HCT116 (cell line): ENCODE measurements at regions not wholly inside any gene's neighbourhood (a gene's known extent, or its start where the extent isn't known, plus 50 kb on each side); places are given as distances from the start of the nearest gene placed in this dataset.

Source experiments
- EZH2 ChIP-seq: fragments of 200-600 bp; sonication (generic); IDR thresholded peaks from 2 replicates; pipeline ENCODE4 v1.6.1; 2017; ENCODE audit warnings: antibody characterized with exemption, mixed run types
- YY1 ChIP-seq: IDR thresholded peaks from 2 replicates; pipeline ENCODE4 v1.6.1; 2011; ENCODE audit warnings: low read length, low read depth, moderate library complexity, mild to moderate bottlenecking; ENCODE audit not compliant: insufficient replicate concordance; ENCODE audit errors: extremely low read depth
- TF ChIP-seq, protein P1 (sequence below): IDR thresholded peaks from 2 replicates; pipeline ENCODE4 v1.6.1; 2011; ENCODE audit warnings: mild to moderate bottlenecking, low read length, moderate library complexity; ENCODE audit not compliant: insufficient replicate concordance; ENCODE audit errors: extremely low read depth
- TF ChIP-seq, protein P2 (sequence below): IDR thresholded peaks from 2 replicates; pipeline ENCODE4 v1.6.1; 2012

DNA sequence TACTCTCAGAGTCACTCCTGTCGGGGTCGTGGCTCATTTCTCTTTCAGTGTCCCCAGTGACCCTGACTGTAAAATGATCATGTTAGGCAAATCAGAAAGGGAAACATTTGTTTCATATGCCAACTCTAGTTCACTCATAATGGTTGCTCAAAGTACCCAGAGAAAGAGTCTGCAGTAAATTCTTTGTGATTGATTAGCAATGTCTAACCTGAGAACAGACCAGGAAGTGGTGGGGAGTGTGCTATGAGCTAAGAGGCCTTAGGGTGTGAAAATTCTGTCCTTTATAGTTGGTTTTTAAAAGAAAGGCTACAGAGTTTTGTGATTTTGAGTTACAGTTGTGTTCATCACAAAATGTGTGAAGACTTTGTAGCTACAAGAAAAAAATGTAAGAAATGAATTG lies 108.9 kb downstream of the EDEM1 start:
- TF ChIP-seq EZH2 (no peak), YY1 (no peak)
- TF ChIP-seq, protein P1, sequence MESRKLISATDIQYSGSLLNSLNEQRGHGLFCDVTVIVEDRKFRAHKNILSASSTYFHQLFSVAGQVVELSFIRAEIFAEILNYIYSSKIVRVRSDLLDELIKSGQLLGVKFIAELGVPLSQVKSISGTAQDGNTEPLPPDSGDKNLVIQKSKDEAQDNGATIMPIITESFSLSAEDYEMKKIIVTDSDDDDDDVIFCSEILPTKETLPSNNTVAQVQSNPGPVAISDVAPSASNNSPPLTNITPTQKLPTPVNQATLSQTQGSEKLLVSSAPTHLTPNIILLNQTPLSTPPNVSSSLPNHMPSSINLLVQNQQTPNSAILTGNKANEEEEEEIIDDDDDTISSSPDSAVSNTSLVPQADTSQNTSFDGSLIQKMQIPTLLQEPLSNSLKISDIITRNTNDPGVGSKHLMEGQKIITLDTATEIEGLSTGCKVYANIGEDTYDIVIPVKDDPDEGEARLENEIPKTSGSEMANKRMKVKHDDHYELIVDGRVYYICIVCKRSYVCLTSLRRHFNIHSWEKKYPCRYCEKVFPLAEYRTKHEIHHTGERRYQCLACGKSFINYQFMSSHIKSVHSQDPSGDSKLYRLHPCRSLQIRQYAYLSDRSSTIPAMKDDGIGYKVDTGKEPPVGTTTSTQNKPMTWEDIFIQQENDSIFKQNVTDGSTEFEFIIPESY: no peak
- TF ChIP-seq, protein P2, sequence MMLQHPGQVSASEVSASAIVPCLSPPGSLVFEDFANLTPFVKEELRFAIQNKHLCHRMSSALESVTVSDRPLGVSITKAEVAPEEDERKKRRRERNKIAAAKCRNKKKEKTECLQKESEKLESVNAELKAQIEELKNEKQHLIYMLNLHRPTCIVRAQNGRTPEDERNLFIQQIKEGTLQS: no peak
